OCI-LY7 (cell line): ENCODE measurements at regions not wholly inside any gene's neighbourhood (a gene's known extent, or its start where the extent isn't known, plus 50 kb on each side); places are given as distances from the start of the nearest gene placed in this dataset.

Experiments used
- BruUV-seq: library from RNA; stranded (reverse); fragments of 400-500 nt; replicated peaks from 2 replicates; lab custom pipeline; 2021; lab: Mats Ljungman, UMichigan
- CTCF ChIA-PET: fragments of 300-600 bp; sonication (Branson Sonifier 250); formaldehyde crosslinking; loops from one replicate; lab custom pipeline; 2022; ENCODE audit warnings: antibody characterized with exemption; ENCODE audit not compliant: unreplicated experiment; lab: Charles Lee
- POLR2A ChIA-PET: fragments of 300-600 bp; sonication (Branson Sonifier 250); formaldehyde crosslinking; loops from one replicate; lab custom pipeline; 2022; ENCODE audit warnings: antibody characterized with exemption; lab: Charles Lee
- DNase-seq: peaks from one replicate; pipeline ENCODE4 v3.0.0-alpha.2; 2015; ENCODE audit warnings: low spot score
- H2AFZ ChIP-seq: fragments of 200-600 bp; sonication (generic), shearing (Covaris generic); 2 replicates; pipeline ENCODE4 v1.6.1; 2014; ENCODE audit warnings: mild to moderate bottlenecking, antibody characterized with exemption, low read length, moderate library complexity
- H3K27ac ChIP-seq: fragments of 200-600 bp; sonication (generic); 2 replicates; pipeline ENCODE4 v1.5.1; 2014; ENCODE audit warnings: mixed run types, low read depth, mild to moderate bottlenecking, moderate library complexity, low read length, inconsistent platforms; ENCODE audit not compliant: poor library complexity, severe bottlenecking
- H3K36me3 ChIP-seq: fragments of 200-600 bp; sonication (generic); 2 replicates; pipeline ENCODE4 v1.6.1; 2014; ENCODE audit warnings: mild to moderate bottlenecking, antibody characterized with exemption, low read length, moderate library complexity, mixed read lengths; ENCODE audit not compliant: insufficient read depth
- H3K4me1 ChIP-seq: fragments of 200-600 bp; sonication (generic); 2 replicates; pipeline ENCODE4 v1.5.1; 2014; ENCODE audit warnings: mild to moderate bottlenecking, low read length; ENCODE audit not compliant: insufficient read depth, poor library complexity, severe bottlenecking
- H3K4me2 ChIP-seq: fragments of 200-600 bp; sonication (generic); 2 replicates; pipeline ENCODE4 v1.6.1; 2014; ENCODE audit warnings: mild to moderate bottlenecking, low read length
- H3K4me3 ChIP-seq: fragments of 200-600 bp; sonication (generic); 2 replicates; pipeline ENCODE4 v1.5.1; 2014; ENCODE audit warnings: mild to moderate bottlenecking, low read depth, low read length; ENCODE audit not compliant: poor library complexity, severe bottlenecking
- H3K79me2 ChIP-seq: fragments of 200-600 bp; sonication (generic); 2 replicates; pipeline ENCODE4 v1.6.1; 2016; ENCODE audit warnings: low read depth, mild to moderate bottlenecking, low read length, moderate library complexity, mixed read lengths; ENCODE audit not compliant: insufficient read depth
- H3K9me2 ChIP-seq: fragments of 200-600 bp; sonication (generic); 2 replicates; pipeline ENCODE4 v1.6.1; 2016; ENCODE audit warnings: mild to moderate bottlenecking, low read length, mixed read lengths; ENCODE audit not compliant: insufficient read depth
- H3K9me3 ChIP-seq: fragments of 200-600 bp; sonication (generic); 2 replicates; pipeline ENCODE4 v1.6.1; 2014; ENCODE audit warnings: mild to moderate bottlenecking, mixed run types, low read length, mixed read lengths
- H4K20me1 ChIP-seq: fragments of 200-600 bp; sonication (generic); 2 replicates; pipeline ENCODE4 v1.6.1; 2014; ENCODE audit warnings: mild to moderate bottlenecking, antibody characterized with exemption, low read length, moderate library complexity, mixed read lengths; ENCODE audit not compliant: insufficient read depth
- EZH2phosphoT487 ChIP-seq: fragments of 200-600 bp; sonication (generic); IDR thresholded peaks from 2 replicates; pipeline ENCODE4 v1.6.1; 2018; ENCODE audit warnings: low read depth, borderline replicate concordance, mild to moderate bottlenecking, mixed run types, antibody characterized with exemption, low read length, moderate library complexity, mixed read lengths
- intact Hi-C: fragments of 100-400 bp; cut with micrococcal nuclease; formaldehyde crosslinking; loops from one replicate; pipeline ENCODE4 v1.10.0; 2022; ENCODE audit not compliant: unreplicated experiment
- TF ChIP-seq, protein P1 (sequence below): fragments of 200-600 bp; sonication (generic); conservative IDR thresholded peaks from 2 replicates; pipeline ENCODE4 v1.5.1; 2014; ENCODE audit warnings: mild to moderate bottlenecking, antibody characterized with exemption, low read length, moderate library complexity, mixed read lengths

DNA sequence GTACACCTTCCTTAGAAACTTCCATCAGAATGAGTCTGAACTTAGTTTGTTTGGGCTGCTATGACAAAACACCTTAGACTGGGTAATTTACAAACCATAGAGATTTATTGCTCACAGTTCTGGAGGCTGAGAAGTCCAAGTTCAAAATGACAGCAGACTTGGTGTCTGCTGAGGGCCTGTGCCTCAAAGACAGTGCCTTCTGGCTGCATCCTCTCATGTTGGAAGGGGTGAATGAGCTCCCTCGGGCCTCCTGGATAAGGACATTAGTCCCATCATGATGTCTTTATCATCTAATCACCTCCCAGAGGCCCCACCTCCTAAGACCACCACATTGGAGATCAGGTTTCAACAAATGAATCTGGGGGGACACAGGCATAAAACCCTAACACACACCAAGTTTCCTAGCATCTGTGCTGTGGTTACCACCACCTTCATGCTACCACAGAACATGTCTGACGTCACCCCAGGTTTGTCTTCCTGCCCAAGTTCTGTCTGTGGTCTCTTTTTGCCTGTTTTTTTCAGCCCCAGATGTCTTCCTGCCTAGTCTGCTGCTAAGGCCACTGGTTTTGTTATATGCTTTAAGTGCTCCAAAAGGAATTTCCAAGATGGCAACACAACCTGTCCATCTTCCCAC lies 150.9 kb upstream of the COBL start:
- TF ChIP-seq, protein P1, sequence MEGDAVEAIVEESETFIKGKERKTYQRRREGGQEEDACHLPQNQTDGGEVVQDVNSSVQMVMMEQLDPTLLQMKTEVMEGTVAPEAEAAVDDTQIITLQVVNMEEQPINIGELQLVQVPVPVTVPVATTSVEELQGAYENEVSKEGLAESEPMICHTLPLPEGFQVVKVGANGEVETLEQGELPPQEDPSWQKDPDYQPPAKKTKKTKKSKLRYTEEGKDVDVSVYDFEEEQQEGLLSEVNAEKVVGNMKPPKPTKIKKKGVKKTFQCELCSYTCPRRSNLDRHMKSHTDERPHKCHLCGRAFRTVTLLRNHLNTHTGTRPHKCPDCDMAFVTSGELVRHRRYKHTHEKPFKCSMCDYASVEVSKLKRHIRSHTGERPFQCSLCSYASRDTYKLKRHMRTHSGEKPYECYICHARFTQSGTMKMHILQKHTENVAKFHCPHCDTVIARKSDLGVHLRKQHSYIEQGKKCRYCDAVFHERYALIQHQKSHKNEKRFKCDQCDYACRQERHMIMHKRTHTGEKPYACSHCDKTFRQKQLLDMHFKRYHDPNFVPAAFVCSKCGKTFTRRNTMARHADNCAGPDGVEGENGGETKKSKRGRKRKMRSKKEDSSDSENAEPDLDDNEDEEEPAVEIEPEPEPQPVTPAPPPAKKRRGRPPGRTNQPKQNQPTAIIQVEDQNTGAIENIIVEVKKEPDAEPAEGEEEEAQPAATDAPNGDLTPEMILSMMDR = no peak
- Histone ChIP-seq H2AFZ (no peak overlapping the region), H4K20me1 (no peaks in the 10 kb centered on the region), H3K79me2 (no peaks in the 10 kb centered on the region), H3K36me3 (no peaks in the 10 kb centered on the region), H3K9me3 (no peaks in the 10 kb centered on the region), H3K4me2 (no peak overlapping the region), H3K9me2 (no peaks in the 10 kb centered on the region), H3K27ac (no peak overlapping the region), H3K4me3 (no peak overlapping the region), H3K4me1 (no peaks in the 10 kb centered on the region)
- no peak for DNase-seq
- CTCF ChIA-PET = no interaction called here
- no TSS peak for BruUV-seq
- intact Hi-C loops = no loop called here
- POLR2A ChIA-PET = no interaction called here

DNA sequence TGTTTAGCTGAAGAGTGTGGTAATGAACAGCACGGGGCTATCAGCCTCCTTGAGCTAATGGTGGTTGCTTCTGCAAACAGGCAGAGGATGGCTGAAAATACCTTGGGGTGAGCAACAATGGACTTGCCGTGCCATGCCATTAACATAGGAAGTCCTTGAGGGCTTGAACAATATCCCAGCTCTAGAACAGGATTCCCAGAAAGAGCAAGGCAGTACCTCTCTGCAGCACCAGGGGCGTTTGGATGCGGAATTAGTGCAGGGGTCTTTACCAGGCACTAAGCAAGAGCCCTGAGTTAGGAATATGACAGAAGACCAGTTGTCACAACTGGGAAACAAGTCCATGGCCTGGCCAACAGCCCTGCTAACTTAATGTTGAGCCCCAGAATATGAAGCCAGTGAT lies 143.2 kb upstream of the COBL start:
- no peak for TF ChIP-seq EZH2phosphoT487
- TF ChIP-seq, protein P1 = no peak
- no peak for DNase-seq
- POLR2A ChIA-PET = no interaction called here
- Histone ChIP-seq H4K20me1 (no peaks in the 10 kb centered on the region), H3K36me3 (no peaks in the 10 kb centered on the region), H3K4me3 (no peak overlapping the region), H3K9me2 (no peaks in the 10 kb centered on the region), H3K4me1 (no peaks in the 10 kb centered on the region), H3K27ac (no peak overlapping the region), H3K79me2 (no peaks in the 10 kb centered on the region), H2AFZ (no peak overlapping the region), H3K9me3 (no peaks in the 10 kb centered on the region), H3K4me2 (no peak overlapping the region)
- CTCF ChIA-PET = no interaction called here
- intact Hi-C loops = no loop called here
- BruUV-seq = no TSS peak

DNA sequence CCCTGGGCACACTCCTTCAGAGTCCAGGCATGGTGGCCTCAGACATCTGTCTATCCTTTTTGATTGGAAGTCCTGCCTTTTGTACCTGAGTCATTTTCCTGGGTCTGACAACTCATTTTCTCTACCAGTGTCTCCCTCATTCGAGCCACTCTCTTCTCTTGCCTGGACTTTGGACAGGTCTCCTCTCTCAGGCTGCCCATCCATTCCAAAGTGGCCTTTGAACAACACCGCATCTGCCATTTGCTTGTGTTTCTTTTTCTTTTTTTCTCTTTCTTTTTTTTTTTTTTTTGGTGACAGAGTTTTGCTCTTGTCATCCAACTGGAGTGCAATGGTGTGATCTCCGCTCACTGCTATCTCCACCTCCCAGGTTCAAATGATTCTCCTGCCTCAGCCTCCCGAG lies 142.1 kb upstream of the COBL start:
- Histone ChIP-seq H3K4me2 (no peak overlapping the region), H3K9me3 (no peaks in the 10 kb centered on the region), H4K20me1 (no peaks in the 10 kb centered on the region), H3K4me1 (no peaks in the 10 kb centered on the region), H3K79me2 (no peaks in the 10 kb centered on the region), H3K36me3 (no peaks in the 10 kb centered on the region), H3K27ac (no peak overlapping the region), H3K4me3 (no peak overlapping the region), H2AFZ (no peak overlapping the region), H3K9me2 (no peaks in the 10 kb centered on the region)
- no TSS peak for BruUV-seq
- no peak for DNase-seq
- TF ChIP-seq, protein P1 = no peak
- no peak for TF ChIP-seq EZH2phosphoT487
- POLR2A ChIA-PET = no interaction called here
- CTCF ChIA-PET = no interaction called here
- intact Hi-C loops = no loop called here
